GM23248 (cell line): ENCODE measurements at regions not wholly inside any gene's neighbourhood (a gene's known extent, or its start where the extent isn't known, plus 50 kb on each side); places are given as distances from the start of the nearest gene placed in this dataset.

Experiments
- DNase-seq: peaks from one replicate; pipeline ENCODE4 v3.0.0-alpha.2; 2015
- H2AFZ ChIP-seq: fragments of 200-600 bp; sonication (generic); 2 replicates; pipeline ENCODE4 v1.6.1; 2016; ENCODE audit warnings: antibody characterized with exemption
- H3F3A ChIP-seq: fragments of 200-600 bp; sonication (generic); 2 replicates; pipeline ENCODE4 v1.6.1; 2016; ENCODE audit warnings: mild to moderate bottlenecking, antibody characterized with exemption, mixed run types; ENCODE audit not compliant: insufficient read depth
- H3K27ac ChIP-seq: fragments of 200-600 bp; sonication (generic); 2 replicates; pipeline ENCODE4 v1.5.1; 2016; ENCODE audit warnings: mild to moderate bottlenecking
- H3K27me3 ChIP-seq: fragments of 200-600 bp; sonication (generic); replicated peaks from 2 replicates; pipeline ENCODE4 v1.6.1; 2016; ENCODE audit warnings: mild to moderate bottlenecking; ENCODE audit not compliant: insufficient read depth
- H3K36me3 ChIP-seq: fragments of 200-600 bp; sonication (generic); 2 replicates; pipeline ENCODE4 v1.6.1; 2016; ENCODE audit warnings: low read depth, mild to moderate bottlenecking
- H3K4me1 ChIP-seq: fragments of 200-600 bp; sonication (generic); 2 replicates; pipeline ENCODE4 v1.6.1; 2016; ENCODE audit warnings: mild to moderate bottlenecking; ENCODE audit not compliant: insufficient read depth
- H3K4me2 ChIP-seq: fragments of 200-600 bp; sonication (generic); one replicate; pipeline ENCODE4 v1.6.1; 2016; ENCODE audit warnings: mild to moderate bottlenecking; ENCODE audit not compliant: unreplicated experiment
- H3K4me3 ChIP-seq: fragments of 200-600 bp; sonication (generic); 2 replicates; pipeline ENCODE4 v1.5.1; 2016; ENCODE audit warnings: mild to moderate bottlenecking
- H3K79me2 ChIP-seq: fragments of 200-600 bp; sonication (generic); 2 replicates; pipeline ENCODE4 v1.6.1; 2016; ENCODE audit warnings: mild to moderate bottlenecking; ENCODE audit not compliant: insufficient read depth
- H3K9ac ChIP-seq: fragments of 200-600 bp; sonication (generic); 2 replicates; pipeline ENCODE4 v1.6.1; 2016; ENCODE audit warnings: mild to moderate bottlenecking
- H3K9me2 ChIP-seq: fragments of 200-600 bp; sonication (generic); 2 replicates; pipeline ENCODE4 v1.6.1; 2016; ENCODE audit warnings: mixed run types, mild to moderate bottlenecking, moderate library complexity; ENCODE audit not compliant: insufficient read depth
- H3K9me3 ChIP-seq: fragments of 200-600 bp; sonication (generic); one replicate; pipeline ENCODE4 v1.6.1; 2017; ENCODE audit warnings: low read depth
- H4K20me1 ChIP-seq: fragments of 200-600 bp; sonication (generic); 2 replicates; pipeline ENCODE4 v1.6.0; 2016; ENCODE audit not compliant: insufficient read depth
- EZH2 ChIP-seq: fragments of 200-600 bp; sonication (generic); IDR thresholded peaks from 2 replicates; pipeline ENCODE4 v1.6.1; 2018; ENCODE audit warnings: antibody characterized with exemption, mild to moderate bottlenecking; ENCODE audit not compliant: insufficient read depth, poor library complexity, severe bottlenecking
- EZH2phosphoT487 ChIP-seq: fragments of 200-600 bp; sonication (generic); IDR thresholded peaks from 2 replicates; pipeline ENCODE4 v1.6.1; 2018; ENCODE audit warnings: antibody characterized with exemption, moderate library complexity, mild to moderate bottlenecking, low read depth; ENCODE audit not compliant: insufficient read depth
- WGBS, 2 experiments: methylation state at CpG; one replicate each; pipeline ENCODE4 v1.1.6; 2015 to 2017; ENCODE audit warnings: low lambda C conversion rate in 2 of 2, low coverage in 1 of 2; ENCODE audit errors: missing lambda C conversion rate in 2 of 2; 5-methylcytosine and 5-hydroxymethylcytosine counted together
- in situ Hi-C: fragments of 300-500 bp; cut with MboI; formaldehyde crosslinking; loops from 2 replicates; pipeline ENCODE4 v1.15.0; 2020

- Histone ChIP-seq H2AFZ (no peak overlapping the region), H3F3A (no peaks in the 10 kb centered on the region), H3K27ac (no peak overlapping the region), H3K79me2 (no peaks in the 10 kb centered on the region), H3K9me2 (no peaks in the 10 kb centered on the region), H3K9ac (no peak overlapping the region), H4K20me1 (no peaks in the 10 kb centered on the region), H3K27me3 (no peaks in the 10 kb centered on the region), H3K4me3 (no peak overlapping the region), H3K4me2 (no peak overlapping the region), H3K9me3 (no peaks in the 10 kb centered on the region), H3K4me1 (no peaks in the 10 kb centered on the region), H3K36me3 (no peaks in the 10 kb centered on the region)
- DNase-seq = no peak
- no peak for TF ChIP-seq EZH2
- no peak for TF ChIP-seq EZH2phosphoT487
- WGBS, 2 experiments = 66 to 79% methylated on average over 3 of the region's 3 CpGs
- in situ Hi-C loops = no loop called here
Observed at GRCh38 chr3:104591776-104592175, 774.9 kb upstream of the ALCAM start.

GRCh38 chr3:104594491-104594890 lies 772.2 kb upstream of the ALCAM start:
- H3K4me1 ChIP-seq = no peaks in the 10 kb centered on the region
- H4K20me1 ChIP-seq = no peaks in the 10 kb centered on the region
- H3K27me3 ChIP-seq = no peaks in the 10 kb centered on the region
- no peak for TF ChIP-seq EZH2
- TF ChIP-seq EZH2phosphoT487 = no peak
- H3K9me3 ChIP-seq = no peaks in the 10 kb centered on the region
- H3K36me3 ChIP-seq = no peaks in the 10 kb centered on the region
- H3K4me2 ChIP-seq = no peak overlapping the region
- H3K27ac ChIP-seq = no peak overlapping the region
- H3F3A ChIP-seq = no peaks in the 10 kb centered on the region
- no peaks in the 10 kb centered on the region for H3K79me2 ChIP-seq
- in situ Hi-C loops = no loop called here
- no peak overlapping the region for H2AFZ ChIP-seq
- DNase-seq = no peak
- WGBS, 2 experiments = 49 to 55% methylated on average over 2 of the region's 2 CpGs
- H3K9ac ChIP-seq = no peak overlapping the region
- H3K4me3 ChIP-seq = no peak overlapping the region
- H3K9me2 ChIP-seq = no peaks in the 10 kb centered on the region

GRCh38 chr3:104596054-104596453 lies 770.7 kb upstream of the ALCAM start:
- no peaks in the 10 kb centered on the region for H4K20me1 ChIP-seq
- H3K9me3 ChIP-seq = no peaks in the 10 kb centered on the region
- H3K27me3 ChIP-seq = no peaks in the 10 kb centered on the region
- no peak overlapping the region for H3K27ac ChIP-seq
- no peak overlapping the region for H3K9ac ChIP-seq
- no peaks in the 10 kb centered on the region for H3F3A ChIP-seq
- H3K4me3 ChIP-seq = no peak overlapping the region
- H3K79me2 ChIP-seq = no peaks in the 10 kb centered on the region
- H3K4me1 ChIP-seq = no peaks in the 10 kb centered on the region
- WGBS, 2 experiments = 79 to 93% methylated on average over 2 of the region's 2 CpGs
- in situ Hi-C loops = no loop called here
- no peak for TF ChIP-seq EZH2
- no peaks in the 10 kb centered on the region for H3K9me2 ChIP-seq
- H3K36me3 ChIP-seq = no peaks in the 10 kb centered on the region
- H2AFZ ChIP-seq = no peak overlapping the region
- no peak overlapping the region for H3K4me2 ChIP-seq
- peak; percentile 1 for DNase-seq

DNA sequence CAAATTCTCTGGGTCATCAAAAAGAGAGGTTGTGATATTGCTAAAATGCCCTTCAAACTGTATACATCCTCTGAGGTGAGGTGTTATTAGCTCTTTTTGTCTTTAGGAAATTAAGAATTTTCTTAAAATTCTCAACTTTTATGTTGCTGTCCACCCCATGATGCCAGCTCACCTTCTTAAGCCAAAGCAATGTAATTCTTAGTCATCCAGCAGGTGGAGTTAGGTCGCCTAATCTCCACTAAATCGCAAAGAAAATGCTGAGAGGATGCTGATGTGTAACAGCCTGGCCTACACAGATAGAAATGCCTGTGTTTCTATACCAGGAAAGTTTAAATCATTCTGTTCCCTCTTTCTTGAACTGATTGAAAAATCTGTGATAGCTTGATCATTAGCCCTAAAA lies 770.2 kb upstream of the ALCAM start:
- Histone ChIP-seq H3K4me1 (no peaks in the 10 kb centered on the region), H3K36me3 (no peaks in the 10 kb centered on the region), H3K9me3 (no peaks in the 10 kb centered on the region), H3K9me2 (no peaks in the 10 kb centered on the region), H3K4me3 (no peak overlapping the region), H4K20me1 (no peaks in the 10 kb centered on the region), H3K27me3 (no peaks in the 10 kb centered on the region), H3K4me2 (no peak overlapping the region), H3K9ac (no peak overlapping the region), H3K79me2 (no peaks in the 10 kb centered on the region), H3F3A (no peaks in the 10 kb centered on the region), H2AFZ (no peak overlapping the region), H3K27ac (no peak overlapping the region)
- peak; percentile 39 for DNase-seq
- 91% methylated on average over 2 of the region's 2 CpGs for WGBS, 2 experiments
- TF ChIP-seq EZH2phosphoT487 (no peak), EZH2 (no peak)
- in situ Hi-C loops = no loop called here

DNA sequence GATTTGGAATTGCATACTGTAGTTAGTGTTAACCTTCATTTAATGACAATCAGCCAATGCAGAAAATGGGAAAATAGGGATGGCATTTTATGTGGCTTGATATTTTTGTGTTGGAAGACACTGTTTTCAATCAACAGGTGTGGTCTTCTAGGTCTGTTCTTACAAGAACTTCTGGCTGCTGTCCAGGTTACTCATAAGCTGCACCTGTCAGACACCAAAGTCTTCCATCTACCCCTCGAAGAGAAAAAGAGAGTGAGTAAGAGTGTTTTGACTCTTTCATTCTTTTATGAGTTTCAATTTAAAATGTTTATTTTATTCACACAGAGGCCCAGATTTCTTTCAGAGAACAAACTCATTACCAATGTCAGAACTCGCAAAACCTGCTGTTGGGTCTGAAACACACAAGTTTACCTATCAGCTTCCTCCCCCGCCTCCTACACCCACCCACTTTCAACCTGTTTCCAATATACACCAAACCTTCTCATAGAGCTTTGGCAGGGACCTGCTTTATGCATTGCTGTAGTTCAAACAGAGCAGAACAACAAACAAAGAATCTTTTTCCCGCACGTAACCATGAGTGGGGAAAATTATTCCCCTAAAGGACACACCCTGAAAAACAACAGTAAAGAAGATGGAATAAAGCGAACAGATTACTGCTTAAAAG lies 767.7 kb upstream of the ALCAM start:
- in situ Hi-C loops = no loop called here
- no peaks in the 10 kb centered on the region for H3K27me3 ChIP-seq
- 61 to 68% methylated on average over 6 of the region's 6 CpGs for WGBS, 2 experiments
- H3K27ac ChIP-seq = no peak overlapping the region
- no peaks in the 10 kb centered on the region for H3F3A ChIP-seq
- no peaks in the 10 kb centered on the region for H3K4me1 ChIP-seq
- H2AFZ ChIP-seq = no peak overlapping the region
- H4K20me1 ChIP-seq = no peaks in the 10 kb centered on the region
- no peaks in the 10 kb centered on the region for H3K9me2 ChIP-seq
- H3K4me2 ChIP-seq = no peak overlapping the region
- DNase-seq = no peak
- H3K4me3 ChIP-seq = no peak overlapping the region
- TF ChIP-seq EZH2phosphoT487 (no peak), EZH2 (no peak)
- no peak overlapping the region for H3K9ac ChIP-seq
- H3K36me3 ChIP-seq = no peaks in the 10 kb centered on the region
- H3K9me3 ChIP-seq = no peaks in the 10 kb centered on the region
- no peaks in the 10 kb centered on the region for H3K79me2 ChIP-seq
